Gastrocnemius medialis (tissue), 4 donors: ENCODE measurements at regions not wholly inside any gene's neighbourhood (a gene's known extent, or its start where the extent isn't known, plus 50 kb on each side); places are given as distances from the start of the nearest gene placed in this dataset.
"Not testable (repeated sequence)": the region's sequence is repeated elsewhere in the genome, so short reads cannot be mapped to it uniquely, and the experiment has no call there.

Experiments used
- CTCF ChIP-seq, 5 experiments: fragments of 450-650 bp in 3 of 5; fragments of 200-600 bp in 2 of 5; sonication (generic) in 2 of 5; IDR thresholded peaks in 4 of 5; conservative IDR thresholded peaks in 1 of 5; 1 replicate in 4 of 5; 2 replicates in 1 of 5; pipeline ENCODE4 v1.5.1; 2016 to 2019; ENCODE audit warnings: antibody characterized with exemption in 5 of 5, mild to moderate bottlenecking in 3 of 5, moderate library complexity in 3 of 5
- POLR2A ChIP-seq, 2 donors: fragments of 450-650 bp; IDR thresholded peaks; one replicate each; pipeline ENCODE4 v1.6.1; 2017; ENCODE audit warnings: antibody characterized with exemption in 2 of 2, mild to moderate bottlenecking in 2 of 2, moderate library complexity in 2 of 2

GRCh38 chr3:125838857-125839256 lies 130.1 kb upstream of the ROPN1B start:
- TF ChIP-seq CTCF (IDR thresholded peaks at IDR 0.05 in 4 of 5, conservative IDR thresholded peaks at IDR 0.05 in 1 of 5); POLR2A (IDR thresholded peaks at IDR 0.05): not testable (repeated sequence)
